A172 (cell line): ENCODE measurements at regions not wholly inside any gene's neighbourhood (a gene's known extent, or its start where the extent isn't known, plus 50 kb on each side); places are given as distances from the start of the nearest gene placed in this dataset.

ENCODE experiments used
- DNase-seq: peaks from one replicate; pipeline ENCODE4 v3.0.0-alpha.2; 2015; ENCODE audit warnings: low spot score

- no peak for DNase-seq
Observed at GRCh38 chr7:30212701-30213111, 71.7 kb upstream of the ZNRF2 start.

GRCh38 chr7:30213637-30214036 lies 70.8 kb upstream of the ZNRF2 start:
- DNase-seq, result no peak

- no peak for DNase-seq
Observed at GRCh38 chr7:30214651-30215137, 69.7 kb upstream of the ZNRF2 start.

- no peak for DNase-seq
Observed at GRCh38 chr7:30221764-30222163, 62.6 kb upstream of the ZNRF2 start.

GRCh38 chr7:30222515-30223215 lies 61.7 kb upstream of the ZNRF2 start:
- DNase-seq, result no peak

- DNase-seq, result no peak
Observed at GRCh38 chr7:30223896-30224295, 60.5 kb upstream of the ZNRF2 start.

- peak; percentile 88 for DNase-seq
Observed at GRCh38 chr7:30224511-30225062, 59.8 kb upstream of the ZNRF2 start.

- peak; percentile 88 for DNase-seq
Observed at GRCh38 chr7:30225863-30226613, 58.4 kb upstream of the ZNRF2 start.

- peak; percentile 49 for DNase-seq
Observed at GRCh38 chr7:30226614-30227268, 57.7 kb upstream of the ZNRF2 start.

GRCh38 chr7:30231271-30231670 lies 53.1 kb upstream of the ZNRF2 start:
- no peak for DNase-seq

GRCh38 chr7:30232391-30232790 lies 52.0 kb upstream of the ZNRF2 start:
- DNase-seq, result no peak
